GM12864 (cell line): ENCODE measurements at regions not wholly inside any gene's neighbourhood (a gene's known extent, or its start where the extent isn't known, plus 50 kb on each side); places are given as distances from the start of the nearest gene placed in this dataset.

ENCODE experiments used
- DNase-seq: peaks from one replicate; pipeline ENCODE4 v3.0.0-alpha.2; 2011; ENCODE audit warnings: low read depth
- H3K4me3 ChIP-seq: 2 replicates; pipeline ENCODE4 v1.5.1; 2011; ENCODE audit warnings: mild to moderate bottlenecking, low read depth, low read length, control low read depth
- TF ChIP-seq, protein P1 (sequence below): IDR thresholded peaks from 2 replicates; pipeline ENCODE4 v1.5.1; 2011; ENCODE audit warnings: low read depth, mild to moderate bottlenecking, moderate library complexity, low read length, control low read depth, inconsistent platforms; ENCODE audit errors: missing control alignments

- no peak for DNase-seq
- no peak overlapping the region for H3K4me3 ChIP-seq
- TF ChIP-seq, protein P1, sequence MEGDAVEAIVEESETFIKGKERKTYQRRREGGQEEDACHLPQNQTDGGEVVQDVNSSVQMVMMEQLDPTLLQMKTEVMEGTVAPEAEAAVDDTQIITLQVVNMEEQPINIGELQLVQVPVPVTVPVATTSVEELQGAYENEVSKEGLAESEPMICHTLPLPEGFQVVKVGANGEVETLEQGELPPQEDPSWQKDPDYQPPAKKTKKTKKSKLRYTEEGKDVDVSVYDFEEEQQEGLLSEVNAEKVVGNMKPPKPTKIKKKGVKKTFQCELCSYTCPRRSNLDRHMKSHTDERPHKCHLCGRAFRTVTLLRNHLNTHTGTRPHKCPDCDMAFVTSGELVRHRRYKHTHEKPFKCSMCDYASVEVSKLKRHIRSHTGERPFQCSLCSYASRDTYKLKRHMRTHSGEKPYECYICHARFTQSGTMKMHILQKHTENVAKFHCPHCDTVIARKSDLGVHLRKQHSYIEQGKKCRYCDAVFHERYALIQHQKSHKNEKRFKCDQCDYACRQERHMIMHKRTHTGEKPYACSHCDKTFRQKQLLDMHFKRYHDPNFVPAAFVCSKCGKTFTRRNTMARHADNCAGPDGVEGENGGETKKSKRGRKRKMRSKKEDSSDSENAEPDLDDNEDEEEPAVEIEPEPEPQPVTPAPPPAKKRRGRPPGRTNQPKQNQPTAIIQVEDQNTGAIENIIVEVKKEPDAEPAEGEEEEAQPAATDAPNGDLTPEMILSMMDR = no peak
These were observed 287.7 kb upstream of the NXPH2 start for GRCh38 chr2:139067874-139068273.

- DNase-seq = no peak
- TF ChIP-seq, protein P1 = no peak
- no peak overlapping the region for H3K4me3 ChIP-seq
These were observed 286.9 kb upstream of the NXPH2 start for GRCh38 chr2:139067072-139067471.

DNA sequence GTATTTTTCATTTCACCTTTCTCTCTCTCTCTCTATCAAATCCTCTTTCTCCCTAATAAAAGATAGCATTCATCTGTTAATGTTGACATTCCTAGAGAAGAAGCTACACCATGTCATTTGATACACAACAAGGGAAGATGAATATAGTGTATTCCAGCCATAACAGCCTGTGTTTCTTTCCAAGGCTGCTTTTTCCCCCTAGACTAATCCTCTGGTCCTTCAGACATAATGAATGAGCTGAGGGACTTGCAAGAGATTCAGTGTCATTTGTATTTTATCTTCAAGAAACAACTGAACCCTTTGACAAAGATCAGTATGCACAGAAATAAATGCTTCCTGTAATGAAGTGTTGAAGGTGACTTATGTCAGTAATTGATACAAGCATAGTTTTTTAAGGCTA lies 284.0 kb upstream of the NXPH2 start:
- no peak overlapping the region for H3K4me3 ChIP-seq
- no peak for DNase-seq
- TF ChIP-seq, protein P1 = no peak

DNA sequence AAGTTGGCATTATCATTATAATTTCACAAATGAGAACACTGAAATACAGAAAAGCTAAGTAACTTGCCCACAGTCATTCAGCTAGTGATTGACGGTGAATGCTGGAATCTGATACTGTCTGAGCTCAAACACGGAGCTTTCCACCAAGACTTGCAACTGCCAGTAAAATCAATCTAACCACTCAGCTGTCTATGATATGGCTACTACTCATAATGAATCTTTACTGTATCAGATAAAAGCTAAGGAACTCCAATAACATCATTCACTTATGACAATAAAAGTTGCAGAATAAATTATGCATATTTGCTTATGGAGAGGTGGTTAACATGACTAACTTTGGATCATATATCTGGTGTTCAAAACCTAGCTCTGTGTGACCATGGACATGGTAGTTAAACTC lies 279.4 kb upstream of the NXPH2 start:
- TF ChIP-seq, protein P1 = no peak
- DNase-seq = no peak
- H3K4me3 ChIP-seq = no peak overlapping the region

- TF ChIP-seq, protein P1 = no peak
- no peak overlapping the region for H3K4me3 ChIP-seq
- no peak for DNase-seq
These were observed 275.0 kb upstream of the NXPH2 start for GRCh38 chr2:139055202-139055601.

DNA sequence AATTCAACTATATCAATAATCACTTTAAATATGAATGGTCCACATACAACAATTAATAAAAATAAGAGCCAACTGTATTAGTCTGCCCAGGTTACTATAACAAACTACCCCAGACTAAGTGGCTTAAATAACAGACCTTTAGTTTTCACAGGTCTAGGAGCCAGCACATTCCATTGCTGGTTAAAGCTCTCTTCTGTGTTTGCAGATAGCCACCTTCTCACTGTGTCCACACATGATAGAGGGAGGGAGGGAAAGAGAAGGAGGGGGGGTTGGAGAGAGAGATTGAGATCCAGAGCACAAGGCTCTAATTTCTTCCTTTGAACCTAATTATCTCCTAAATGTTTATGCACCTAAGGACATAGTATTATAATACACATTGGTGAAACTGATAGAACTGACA lies 267.8 kb upstream of the NXPH2 start:
- H3K4me3 ChIP-seq = no peak overlapping the region
- TF ChIP-seq, protein P1 = no peak
- no peak for DNase-seq

DNA sequence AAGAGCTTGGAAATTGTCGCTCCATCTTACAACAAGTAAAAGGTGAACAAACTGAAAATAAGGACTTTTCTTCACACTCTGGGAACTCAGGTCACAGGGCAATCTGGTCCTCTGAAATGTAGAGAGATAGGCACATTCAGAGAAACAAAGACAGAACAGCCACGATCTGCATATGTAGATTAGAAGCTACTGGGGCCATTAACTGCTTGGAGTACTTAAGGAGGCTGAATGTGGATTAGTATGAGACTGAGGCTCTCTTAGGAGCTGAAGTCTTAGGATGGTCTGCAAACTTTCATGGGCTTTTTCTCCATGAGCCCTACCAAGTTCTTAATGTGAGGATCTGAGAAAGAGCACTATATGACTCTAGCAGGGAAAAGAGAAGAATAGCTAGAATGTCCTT lies 265.3 kb upstream of the NXPH2 start:
- TF ChIP-seq, protein P1 = no peak
- no peak overlapping the region for H3K4me3 ChIP-seq
- no peak for DNase-seq
